HEK293 (cell line): ENCODE measurements at regions not wholly inside any gene's neighbourhood (a gene's known extent, or its start where the extent isn't known, plus 50 kb on each side); places are given as distances from the start of the nearest gene placed in this dataset.
"Not testable (repeated sequence)": the region's sequence is repeated elsewhere in the genome, so short reads cannot be mapped to it uniquely, and the experiment has no call there.

Experiments used
- CTCF ChIA-PET: fragments of 350-600 bp; formaldehyde crosslinking; extraction: SDS; loops from one replicate; lab custom pipeline; 2021; ENCODE audit warnings: antibody characterized with exemption; lab: Yijun Ruan, JAX
- POLR2A ChIA-PET: fragments of 300-600 bp; formaldehyde crosslinking; extraction: SDS; loops from one replicate; lab custom pipeline; 2020; ENCODE audit warnings: antibody characterized with exemption, inconsistent platforms; lab: Yijun Ruan, JAX
- H3K27ac ChIP-seq: fragments of 200-500 bp; sonication (Bioruptor generic); 2 replicates; pipeline ENCODE4 v1.5.1; 2014; ENCODE audit warnings: low read depth, low read length, control low read depth, inconsistent platforms; ENCODE audit errors: extremely low read depth
- H3K36me3 ChIP-seq, 2 experiments: fragments of 200-500 bp in 1 of 2; sonication (Bioruptor generic) in 1 of 2; 1 replicate in 1 of 2; 2 replicates in 1 of 2; pipeline ENCODE4 v1.5.1; 2014 to 2017; ENCODE audit warnings: inconsistent platforms in 2 of 2, low read length in 2 of 2; ENCODE audit not compliant: control insufficient read depth in 2 of 2, insufficient read depth in 1 of 2
- H3K4me1 ChIP-seq: fragments of 200-500 bp; sonication (Bioruptor generic); 2 replicates; pipeline ENCODE4 v1.5.1; 2014; ENCODE audit warnings: mild to moderate bottlenecking, low read length, inconsistent platforms; ENCODE audit not compliant: control insufficient read depth, insufficient read depth
- H3K4me3 ChIP-seq: 2 replicates; pipeline ENCODE4 v1.5.1; 2011; ENCODE audit warnings: low read depth, mild to moderate bottlenecking, control low read depth, low read length, moderate library complexity
- H3K9me3 ChIP-seq: fragments of 200-500 bp; sonication (Bioruptor generic); 2 replicates; pipeline ENCODE4 v1.5.1; 2014; ENCODE audit warnings: low read depth, low read length, inconsistent platforms; ENCODE audit not compliant: control insufficient read depth, insufficient read depth
- INSM2 ChIP-seq: fragments of 450-650 bp; formaldehyde crosslinking; IDR thresholded peaks from 2 replicates; pipeline ENCODE4 v1.5.1; 2016; ENCODE audit warnings: missing biosample characterization, missing genetic modification characterization
- KLF16 ChIP-seq: fragments of 450-650 bp; formaldehyde crosslinking; IDR thresholded peaks from 2 replicates; pipeline ENCODE4 v1.5.1; 2017; ENCODE audit warnings: missing biosample characterization, missing genetic modification characterization
- PATZ1 ChIP-seq: fragments of 450-650 bp; formaldehyde crosslinking; IDR thresholded peaks from 2 replicates; pipeline ENCODE4 v1.5.1; 2016; ENCODE audit warnings: missing biosample characterization, missing genetic modification characterization
- SETDB1 ChIP-seq: IDR thresholded peaks from one replicate; pipeline ENCODE4 v1.6.1; 2017; ENCODE audit warnings: mild to moderate bottlenecking, low read length, moderate library complexity, mixed read lengths; ENCODE audit not compliant: insufficient read length
- ZNF146 ChIP-seq: fragments of 450-650 bp; formaldehyde crosslinking; IDR thresholded peaks from 2 replicates; pipeline ENCODE4 v1.5.1; 2016; ENCODE audit warnings: missing biosample characterization, missing genetic modification characterization
- ZNF175 ChIP-seq: fragments of 450-650 bp; formaldehyde crosslinking; IDR thresholded peaks from 2 replicates; pipeline ENCODE4 v1.5.1; 2016; ENCODE audit warnings: missing biosample characterization, missing genetic modification characterization
- ZNF324 ChIP-seq: fragments of 450-650 bp; formaldehyde crosslinking; IDR thresholded peaks from 2 replicates; pipeline ENCODE4 v1.5.1; 2016; ENCODE audit warnings: missing biosample characterization, missing genetic modification characterization
- ZNF548 ChIP-seq: fragments of 450-650 bp; formaldehyde crosslinking; IDR thresholded peaks from 2 replicates; pipeline ENCODE4 v1.5.1; 2016; ENCODE audit warnings: missing biosample characterization, missing genetic modification characterization
- ZNF585B ChIP-seq: fragments of 450-650 bp; formaldehyde crosslinking; IDR thresholded peaks from 2 replicates; pipeline ENCODE4 v1.5.1; 2016; ENCODE audit warnings: missing biosample characterization, missing genetic modification characterization
- ZNF610 ChIP-seq: fragments of 450-650 bp; formaldehyde crosslinking; IDR thresholded peaks from 2 replicates; pipeline ENCODE4 v1.5.1; 2016; ENCODE audit warnings: missing biosample characterization, missing genetic modification characterization, borderline replicate concordance
- ZNF626 ChIP-seq: fragments of 450-650 bp; sonication (Bioruptor Pico); formaldehyde crosslinking; IDR thresholded peaks from 2 replicates; pipeline ENCODE4 v1.5.1; 2018; ENCODE audit warnings: missing biosample characterization, missing genetic modification characterization, inconsistent platforms
- ZNF639 ChIP-seq: fragments of 450-650 bp; formaldehyde crosslinking; IDR thresholded peaks from 2 replicates; pipeline ENCODE4 v1.5.1; 2016; ENCODE audit warnings: missing biosample characterization, missing genetic modification characterization
- ZNF658 ChIP-seq: fragments of 450-650 bp; formaldehyde crosslinking; IDR thresholded peaks from 2 replicates; pipeline ENCODE4; 2016; ENCODE audit warnings: missing biosample characterization, missing genetic modification characterization

GRCh38 chr9:79087133-79087532 lies 484.6 kb upstream of the TLE4 start:
- CTCF ChIA-PET: no interaction called here
- no peaks in the 10 kb centered on the region for H3K9me3 ChIP-seq
- no peak overlapping the region for H3K4me3 ChIP-seq
- POLR2A ChIA-PET: no interaction called here
- H3K36me3 ChIP-seq: no peaks in the 10 kb centered on the region
- TF ChIP-seq KLF16 (tag by site-specific recombination): no peak
- TF ChIP-seq ZNF175 (tag by site-specific recombination): no peak
- TF ChIP-seq ZNF610 (tag by site-specific recombination): no peak
- no peak for TF ChIP-seq ZNF548 (tag by site-specific recombination)
- no peak for TF ChIP-seq ZNF626
- TF ChIP-seq ZNF324: no peak
- TF ChIP-seq ZNF639 (tag by site-specific recombination): no peak
- no peak for TF ChIP-seq INSM2 (tag by site-specific recombination)
- TF ChIP-seq ZNF658: no peak
- TF ChIP-seq ZNF146 (tag by site-specific recombination): no peak
- H3K4me1 ChIP-seq: no peaks in the 10 kb centered on the region
- H3K27ac ChIP-seq: no peak overlapping the region

GRCh38 chr9:79089054-79089560 lies 482.7 kb upstream of the TLE4 start:
- ChIA-PET POLR2A (no interaction called here), CTCF (no interaction called here)
- no peak overlapping the region for H3K27ac ChIP-seq
- H3K9me3 ChIP-seq: no peaks in the 10 kb centered on the region
- TF ChIP-seq ZNF585B (tag by site-specific recombination) (peak; percentile 79), SETDB1 (peak; percentile 24), PATZ1 (tag by site-specific recombination) (no peak)
- H3K36me3 ChIP-seq: no peaks in the 10 kb centered on the region
- H3K4me1 ChIP-seq: no peaks in the 10 kb centered on the region
- H3K4me3 ChIP-seq: no peak overlapping the region

GRCh38 chr9:79089851-79090250 lies 481.9 kb upstream of the TLE4 start:
- H3K36me3 ChIP-seq, H3K4me3 ChIP-seq, H3K9me3 ChIP-seq, H3K27ac ChIP-seq, POLR2A ChIA-PET, H3K4me1 ChIP-seq: not testable (repeated sequence)
- CTCF ChIA-PET: interaction anchor here (0.7 kb wide), 1 partner anchor 167 kb away, joined by 3 read pairs; no protein-coding TSS in a partner anchor

GRCh38 chr9:79103257-79103656 lies 468.5 kb upstream of the TLE4 start:
- H3K27ac ChIP-seq, H3K9me3 ChIP-seq, H3K4me3 ChIP-seq, CTCF ChIA-PET, H3K36me3 ChIP-seq, H3K4me1 ChIP-seq, POLR2A ChIA-PET: not testable (repeated sequence)
